Suprapubic skin (tissue), 4 donors: ENCODE measurements at regions not wholly inside any gene's neighbourhood (a gene's known extent, or its start where the extent isn't known, plus 50 kb on each side); places are given as distances from the start of the nearest gene placed in this dataset.

Experiments used
- DNase-seq, 2 donors: peaks; one replicate each; pipeline ENCODE4 v3.0.0-alpha.2; 2019; ENCODE audit warnings: low spot score in 2 of 2
- H3K27ac ChIP-seq: fragments of 200-600 bp; sonication (generic); one replicate; pipeline ENCODE4 v1.5.1; 2019
- H3K27me3 ChIP-seq: fragments of 200-600 bp; sonication (generic); one replicate; pipeline ENCODE4 v1.5.1; 2019
- H3K36me3 ChIP-seq: fragments of 200-600 bp; sonication (generic); one replicate; pipeline ENCODE4 v1.5.1; 2019
- H3K4me1 ChIP-seq: fragments of 200-600 bp; sonication (generic); one replicate; pipeline ENCODE4 v1.5.1; 2019
- H3K4me3 ChIP-seq: fragments of 200-600 bp; sonication (generic); one replicate; pipeline ENCODE4 v1.5.1; 2019; ENCODE audit warnings: mild to moderate bottlenecking
- H3K9me3 ChIP-seq: fragments of 200-600 bp; sonication (generic); one replicate; pipeline ENCODE4 v1.5.1; 2019
- CTCF ChIP-seq, 2 donors: fragments of 200-600 bp in 1 of 2; fragments of 450-650 bp in 1 of 2; sonication (generic) in 1 of 2; IDR thresholded peaks; one replicate each; pipeline ENCODE4 v1.5.1; 2016 to 2019; ENCODE audit warnings: antibody characterized with exemption in 2 of 2, mild to moderate bottlenecking in 1 of 2, moderate library complexity in 1 of 2
- EP300 ChIP-seq: sonication (generic); formaldehyde crosslinking; IDR thresholded peaks from one replicate; pipeline ENCODE4 v1.6.1; 2017; ENCODE audit warnings: antibody characterized with exemption
- POLR2A ChIP-seq, 2 donors: fragments of 450-650 bp; IDR thresholded peaks; one replicate each; pipeline ENCODE4 v1.6.1; 2017; ENCODE audit warnings: antibody characterized with exemption in 2 of 2, mild to moderate bottlenecking in 2 of 2, moderate library complexity in 2 of 2
- POLR2AphosphoS5 ChIP-seq, 3 donors: sonication (generic); formaldehyde crosslinking; IDR thresholded peaks; one replicate each; pipeline ENCODE4 v1.6.1; 2017; ENCODE audit warnings: antibody characterized with exemption in 3 of 3
- WGBS: methylation state at CpG from one replicate; pipeline ENCODE4 v1.1.5; 2018; 5-methylcytosine and 5-hydroxymethylcytosine counted together

- no peaks in the 10 kb centered on the region for H3K4me1 ChIP-seq
- no peaks in the 10 kb centered on the region for H3K9me3 ChIP-seq
- no peaks in the 10 kb centered on the region for H3K36me3 ChIP-seq
- no peak overlapping the region for H3K27ac ChIP-seq
- H3K27me3 ChIP-seq = peaks cover 5% of the 10 kb centered on the region
- TF ChIP-seq CTCF (IDR thresholded peaks at IDR 0.05) (no peak), POLR2AphosphoS5 (IDR thresholded peaks at IDR 0.05) (no peak), POLR2A (IDR thresholded peaks at IDR 0.05) (no peak), EP300 (no peak)
- DNase-seq = no peak
- WGBS = 95% methylated on average over 3 of the region's 3 CpGs
- no peak overlapping the region for H3K4me3 ChIP-seq
Observed at GRCh38 chr20:21808139-21808538, 102.7 kb downstream of the PAX1 start.

GRCh38 chr20:21804802-21805201 is 99.3 kb downstream of the PAX1 start:
- Histone ChIP-seq H3K4me3 (no peak overlapping the region), H3K9me3 (no peaks in the 10 kb centered on the region), H3K27ac (no peak overlapping the region), H3K36me3 (no peaks in the 10 kb centered on the region), H3K27me3 (peaks cover 5% of the 10 kb centered on the region), H3K4me1 (no peaks in the 10 kb centered on the region)
- DNase-seq = no peak
- 66% methylated on average over 8 of the region's 8 CpGs for WGBS
- TF ChIP-seq POLR2A (IDR thresholded peaks at IDR 0.05) = no peak
- TF ChIP-seq CTCF (IDR thresholded peaks at IDR 0.05) = no peak
- no peak for TF ChIP-seq POLR2AphosphoS5 (IDR thresholded peaks at IDR 0.05)
- no peak for TF ChIP-seq EP300

GRCh38 chr20:21801193-21801592 is 95.7 kb downstream of the PAX1 start:
- DNase-seq = no peak
- H3K4me3 ChIP-seq = no peak overlapping the region
- WGBS = 63% methylated on average over 4 of the region's 4 CpGs
- no peaks in the 10 kb centered on the region for H3K27me3 ChIP-seq
- H3K4me1 ChIP-seq = no peaks in the 10 kb centered on the region
- no peaks in the 10 kb centered on the region for H3K9me3 ChIP-seq
- no peak overlapping the region for H3K27ac ChIP-seq
- no peaks in the 10 kb centered on the region for H3K36me3 ChIP-seq
- TF ChIP-seq CTCF (IDR thresholded peaks at IDR 0.05) (no peak), POLR2AphosphoS5 (IDR thresholded peaks at IDR 0.05) (no peak), EP300 (no peak), POLR2A (IDR thresholded peaks at IDR 0.05) (no peak)

GRCh38 chr20:21798384-21798783 is 92.9 kb downstream of the PAX1 start:
- Histone ChIP-seq H3K27ac (no peak overlapping the region), H3K36me3 (no peaks in the 10 kb centered on the region), H3K4me1 (no peaks in the 10 kb centered on the region), H3K9me3 (no peaks in the 10 kb centered on the region), H3K27me3 (no peaks in the 10 kb centered on the region), H3K4me3 (no peak overlapping the region)
- no peak for DNase-seq
- WGBS = 95% methylated on average over 5 of the region's 5 CpGs
- TF ChIP-seq POLR2AphosphoS5 (IDR thresholded peaks at IDR 0.05) (no peak), POLR2A (IDR thresholded peaks at IDR 0.05) (no peak), EP300 (no peak), CTCF (IDR thresholded peaks at IDR 0.05) (no peak)

GRCh38 chr20:21796059-21796458 is 90.6 kb downstream of the PAX1 start:
- Histone ChIP-seq H3K9me3 (no peaks in the 10 kb centered on the region), H3K4me1 (no peaks in the 10 kb centered on the region), H3K36me3 (no peaks in the 10 kb centered on the region), H3K27me3 (no peaks in the 10 kb centered on the region), H3K4me3 (no peak overlapping the region), H3K27ac (no peak overlapping the region)
- TF ChIP-seq EP300 = no peak
- TF ChIP-seq CTCF (IDR thresholded peaks at IDR 0.05) = no peak
- TF ChIP-seq POLR2A (IDR thresholded peaks at IDR 0.05) = no peak
- no peak for TF ChIP-seq POLR2AphosphoS5 (IDR thresholded peaks at IDR 0.05)
- WGBS = 71% methylated on average over 1 of the region's 1 CpG
- no peak for DNase-seq
